ENCODE measurements at regions not wholly inside any gene's neighbourhood (a gene's known extent, or its start where the extent isn't known, plus 50 kb on each side); places are given as distances from the start of the nearest gene placed in this dataset.

- TF ChIP-seq POLR2A (IDR thresholded peaks at IDR 0.05; ENCODE audit: low read depth, low read length) (no peak), POLR2AphosphoS5 (IDR thresholded peaks at IDR 0.05; ENCODE audit: low read depth, low read length) (no peak)
Measured at GRCh38 chr3:159305017-159305416, 503.2 kb downstream of the MFSD1 start.

Data from GM12892 (cell line).